CD1c-positive myeloid dendritic cell (primary cell): ENCODE measurements at regions not wholly inside any gene's neighbourhood (a gene's known extent, or its start where the extent isn't known, plus 50 kb on each side); places are given as distances from the start of the nearest gene placed in this dataset.
"Not testable (repeated sequence)": the region's sequence is repeated elsewhere in the genome, so short reads cannot be mapped to it uniquely, and the experiment has no call there.

Source experiments
- DNase-seq: peaks from one replicate; pipeline ENCODE4 v3.0.0-alpha.2; 2016; ENCODE audit errors: extremely low spot score

GRCh38 chr10:124324451-124324850 lies 94.3 kb downstream of the OAT start:
- DNase-seq = no peak

- DNase-seq = no peak
Observed at GRCh38 chr10:124323806-124324205, 94.9 kb downstream of the OAT start.

- peak; percentile 57 for DNase-seq
Observed at GRCh38 chr10:124323111-124323725, 95.5 kb downstream of the OAT start.

- no peak for DNase-seq
Observed at GRCh38 chr10:124322191-124322980, 96.3 kb downstream of the OAT start.

GRCh38 chr10:124321433-124322089 lies 97.2 kb downstream of the OAT start:
- DNase-seq = no peak

- no peak for DNase-seq
Observed at GRCh38 chr10:124320778-124321432, 97.8 kb downstream of the OAT start.

GRCh38 chr10:124319926-124320391 lies 98.8 kb downstream of the OAT start:
- DNase-seq = no peak

- not testable (repeated sequence) for DNase-seq
Observed at GRCh38 chr10:124319520-124319919, 99.2 kb downstream of the OAT start.

GRCh38 chr10:124318811-124319210 lies 99.9 kb downstream of the OAT start:
- DNase-seq = no peak

GRCh38 chr10:124318076-124318475 lies 100.6 kb downstream of the OAT start:
- no peak for DNase-seq

- DNase-seq = no peak
Observed at GRCh38 chr10:124316326-124316725, 102.4 kb downstream of the OAT start.

- DNase-seq = peak; percentile 65
Observed at GRCh38 chr10:124315591-124316270, 103.0 kb downstream of the OAT start.

GRCh38 chr10:124313374-124313773 lies 105.3 kb downstream of the OAT start:
- no peak for DNase-seq

GRCh38 chr10:124308811-124309210 lies 109.9 kb downstream of the OAT start:
- no peak for DNase-seq

GRCh38 chr10:124308056-124308645 lies 110.6 kb downstream of the OAT start:
- peak; percentile 14 for DNase-seq

- no peak for DNase-seq
Observed at GRCh38 chr10:124307591-124307990, 111.1 kb downstream of the OAT start.

GRCh38 chr10:124306922-124307371 lies 111.8 kb downstream of the OAT start:
- DNase-seq = peak; percentile 93

GRCh38 chr10:124306520-124306919 lies 112.2 kb downstream of the OAT start:
- DNase-seq = no peak

GRCh38 chr10:124305984-124306383 lies 112.7 kb downstream of the OAT start:
- no peak for DNase-seq

GRCh38 chr10:124305131-124305530 lies 113.6 kb downstream of the OAT start:
- DNase-seq = peak; percentile 21
